IPS DF 6.9 (cell line): ENCODE measurements at regions not wholly inside any gene's neighbourhood (a gene's known extent, or its start where the extent isn't known, plus 50 kb on each side); places are given as distances from the start of the nearest gene placed in this dataset.
"Not testable (repeated sequence)": the region's sequence is repeated elsewhere in the genome, so short reads cannot be mapped to it uniquely, and the experiment has no call there.

Experiments
- DNase-seq: peaks from one replicate; pipeline ENCODE4 v3.0.0-alpha.2; 2013; ENCODE audit warnings: low read depth, low spot score
- H3K27ac ChIP-seq: one replicate; pipeline ENCODE4 v1.5.1; 2013; ENCODE audit warnings: low read length, control low read depth
- H3K27me3 ChIP-seq: 2 replicates; pipeline ENCODE4 v1.6.1; 2013; ENCODE audit warnings: mild to moderate bottlenecking, low read length; ENCODE audit not compliant: control insufficient read depth, insufficient read depth
- H3K36me3 ChIP-seq: 2 replicates; pipeline ENCODE4 v1.6.1; 2013; ENCODE audit warnings: low read length; ENCODE audit not compliant: control insufficient read depth, insufficient read depth
- H3K4me1 ChIP-seq: 2 replicates; pipeline ENCODE4 v1.6.1; 2013; ENCODE audit warnings: low read length; ENCODE audit not compliant: control insufficient read depth, insufficient read depth
- H3K4me3 ChIP-seq: 2 replicates; pipeline ENCODE4 v1.5.1; 2013; ENCODE audit warnings: mild to moderate bottlenecking, low read length
- H3K9me3 ChIP-seq: 2 replicates; pipeline ENCODE4 v1.6.1; 2013; ENCODE audit warnings: low read length, inconsistent platforms; ENCODE audit not compliant: control insufficient read depth, insufficient read depth
- WGBS: extraction: QIAGEN DNeasy Blood & Tissue Kit; methylation state at CpG from one replicate; pipeline ENCODE4 v1.1.7; 2013; ENCODE audit warnings: mixed read lengths, missing lambda C conversion rate; ENCODE audit not compliant: insufficient read length, insufficient coverage; 5-methylcytosine and 5-hydroxymethylcytosine counted together

DNA sequence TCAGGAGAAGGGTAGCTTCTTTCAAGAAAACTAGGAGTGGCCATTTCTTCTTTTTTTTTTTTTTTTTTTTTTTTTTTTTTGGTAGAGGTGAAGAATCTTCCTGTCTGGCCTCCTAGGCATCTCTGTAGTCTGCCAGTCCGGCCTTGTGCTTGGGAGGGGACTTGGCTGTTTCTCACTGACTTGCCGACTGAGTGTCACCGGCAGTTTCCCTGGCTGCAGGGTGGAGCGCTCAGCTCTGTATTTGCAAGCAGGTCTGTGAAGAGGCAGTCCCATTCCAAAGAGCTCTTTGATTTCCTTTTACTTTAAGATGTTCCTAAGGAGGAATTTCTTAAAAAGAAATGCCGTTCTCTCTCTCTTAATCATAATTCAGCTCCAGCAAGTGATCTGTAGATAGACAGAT lies 212.6 kb downstream of the ADRA2A start:
- Histone ChIP-seq H3K9me3 (no peaks in the 10 kb centered on the region), H3K27me3 (no peaks in the 10 kb centered on the region), H3K4me3 (no peak overlapping the region), H3K4me1 (no peaks in the 10 kb centered on the region), H3K36me3 (no peaks in the 10 kb centered on the region), H3K27ac (no peak overlapping the region)
- WGBS, result no CpG with 5 or more reads among the region's 5 CpGs
- no peak for DNase-seq

DNA sequence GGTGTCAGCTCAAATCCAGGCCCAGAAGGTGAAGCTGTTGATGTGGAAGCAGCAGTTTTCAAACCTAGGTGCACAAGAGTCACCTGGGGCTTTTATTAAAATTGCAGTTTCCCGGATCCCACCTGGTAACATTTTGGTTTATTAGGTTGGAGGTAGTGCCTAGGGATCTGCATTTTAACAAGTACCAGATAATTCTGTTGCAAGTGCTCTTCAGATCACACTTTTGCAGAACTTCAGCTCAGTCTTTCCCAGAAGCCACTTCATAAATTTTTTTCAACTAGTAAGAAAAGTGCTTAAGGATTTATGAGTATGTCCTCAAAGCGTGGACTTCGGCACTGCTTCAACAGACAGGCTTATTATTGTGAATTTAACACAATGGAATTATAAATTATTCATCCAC lies 213.8 kb downstream of the ADRA2A start:
- no CpG with 5 or more reads among the region's 3 CpGs for WGBS
- Histone ChIP-seq H3K4me1 (no peaks in the 10 kb centered on the region), H3K27me3 (no peaks in the 10 kb centered on the region), H3K4me3 (no peak overlapping the region), H3K9me3 (no peaks in the 10 kb centered on the region), H3K27ac (no peak overlapping the region), H3K36me3 (no peaks in the 10 kb centered on the region)
- DNase-seq, result no peak

GRCh38 chr10:111295788-111296187 lies 219.0 kb downstream of the ADRA2A start:
- WGBS, result no CpG with 5 or more reads among the region's 1 CpG
- no peak overlapping the region for H3K4me3 ChIP-seq
- no peaks in the 10 kb centered on the region for H3K36me3 ChIP-seq
- H3K4me1 ChIP-seq, result no peaks in the 10 kb centered on the region
- no peak for DNase-seq
- H3K27ac ChIP-seq, result no peak overlapping the region
- no peaks in the 10 kb centered on the region for H3K27me3 ChIP-seq
- H3K9me3 ChIP-seq, result no peaks in the 10 kb centered on the region

DNA sequence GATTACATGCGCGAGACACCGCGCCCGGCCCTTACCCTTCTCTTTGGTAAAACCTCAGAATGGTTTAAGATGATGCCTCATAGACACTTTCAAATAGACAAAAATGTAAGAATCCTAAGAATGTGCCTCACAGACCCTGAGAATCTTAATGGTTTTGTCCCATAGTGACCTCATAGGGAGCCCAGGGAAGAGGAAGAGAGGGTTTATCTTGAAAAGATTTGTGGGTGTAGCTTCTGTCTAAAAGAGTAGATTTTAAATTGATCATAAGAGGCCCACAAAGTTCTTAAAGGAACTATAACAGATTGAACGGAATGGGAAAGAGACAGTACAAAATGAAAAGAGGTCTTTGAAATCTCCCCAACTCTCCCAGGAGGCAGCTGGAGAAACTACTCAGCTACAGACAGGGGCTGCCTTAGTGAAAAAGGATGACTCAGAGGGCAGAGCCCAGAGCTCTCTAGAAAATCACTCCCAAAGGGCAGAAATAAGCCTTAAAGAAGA lies 220.6 kb downstream of the ADRA2A start:
- H3K4me3 ChIP-seq, result no peak overlapping the region
- no CpG with 5 or more reads among the region's 6 CpGs for WGBS
- no peaks in the 10 kb centered on the region for H3K36me3 ChIP-seq
- no peaks in the 10 kb centered on the region for H3K4me1 ChIP-seq
- H3K27me3 ChIP-seq, result no peaks in the 10 kb centered on the region
- DNase-seq, result no peak
- H3K27ac ChIP-seq, result no peak overlapping the region
- no peaks in the 10 kb centered on the region for H3K9me3 ChIP-seq

DNA sequence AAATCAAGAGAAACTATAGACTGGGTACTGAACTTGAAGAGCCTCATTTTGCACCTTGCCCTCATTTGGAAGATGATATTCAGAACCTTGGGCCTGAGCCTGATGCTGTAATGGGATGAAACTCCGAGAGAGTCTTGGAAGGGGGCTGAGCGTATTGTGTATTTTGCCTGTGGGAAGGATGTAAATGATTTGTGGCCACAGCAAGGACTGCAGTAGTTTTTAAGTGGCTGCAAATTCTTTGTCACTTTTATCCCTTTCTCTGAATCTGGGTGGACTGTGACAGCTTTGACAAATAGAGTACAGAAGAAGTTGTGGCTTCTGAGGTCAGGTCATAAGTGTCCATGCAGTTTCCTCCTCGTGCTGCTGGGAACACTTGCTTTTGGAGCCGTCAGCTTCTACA lies 221.2 kb downstream of the ADRA2A start:
- WGBS, result no CpG with 5 or more reads among the region's 4 CpGs
- no peaks in the 10 kb centered on the region for H3K27me3 ChIP-seq
- no peaks in the 10 kb centered on the region for H3K9me3 ChIP-seq
- DNase-seq, result no peak
- no peak overlapping the region for H3K4me3 ChIP-seq
- H3K27ac ChIP-seq, result no peak overlapping the region
- H3K4me1 ChIP-seq, result no peaks in the 10 kb centered on the region
- H3K36me3 ChIP-seq, result no peaks in the 10 kb centered on the region

- Histone ChIP-seq H3K9me3 (no peaks in the 10 kb centered on the region), H3K36me3 (no peaks in the 10 kb centered on the region), H3K4me1 (no peaks in the 10 kb centered on the region), H3K27ac (no peak overlapping the region), H3K4me3 (no peak overlapping the region), H3K27me3 (no peaks in the 10 kb centered on the region)
- DNase-seq, result no peak
- WGBS, result no CpG with 5 or more reads among the region's 2 CpGs
Observed at GRCh38 chr10:111299037-111299436, 222.2 kb downstream of the ADRA2A start.

GRCh38 chr10:111303887-111304286 lies 227.1 kb downstream of the ADRA2A start:
- WGBS, result no CpG with 5 or more reads among the region's 4 CpGs
- H3K36me3 ChIP-seq, result no peaks in the 10 kb centered on the region
- H3K4me1 ChIP-seq, result no peaks in the 10 kb centered on the region
- no peaks in the 10 kb centered on the region for H3K27me3 ChIP-seq
- no peaks in the 10 kb centered on the region for H3K9me3 ChIP-seq
- DNase-seq, result no peak
- H3K4me3 ChIP-seq, result no peak overlapping the region
- no peak overlapping the region for H3K27ac ChIP-seq

- no peaks in the 10 kb centered on the region for H3K4me1 ChIP-seq
- H3K9me3 ChIP-seq, result no peaks in the 10 kb centered on the region
- no CpG with 5 or more reads among the region's 4 CpGs for WGBS
- no peak overlapping the region for H3K27ac ChIP-seq
- H3K27me3 ChIP-seq, result no peaks in the 10 kb centered on the region
- H3K4me3 ChIP-seq, result no peak overlapping the region
- no peaks in the 10 kb centered on the region for H3K36me3 ChIP-seq
- DNase-seq, result no peak
Observed at GRCh38 chr10:111316722-111317212, 239.9 kb downstream of the ADRA2A start.

DNA sequence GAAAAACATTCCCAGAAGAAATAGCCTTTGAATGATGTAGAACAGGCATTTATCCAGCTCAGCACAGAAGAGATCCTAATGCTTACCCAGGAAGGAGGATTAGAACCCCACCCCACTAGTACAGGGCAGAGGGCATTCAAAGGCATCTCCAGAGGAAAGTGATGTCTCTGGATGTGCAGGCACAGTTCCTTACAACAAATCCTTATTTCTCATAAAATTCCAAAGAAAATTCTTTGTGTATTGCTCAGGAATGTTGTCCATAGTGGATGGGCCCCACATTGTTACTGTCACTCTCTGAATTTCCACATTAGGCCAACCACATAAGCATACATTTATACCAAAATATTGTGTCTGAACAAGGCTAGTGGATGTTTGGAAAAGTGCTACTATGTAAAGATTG lies 243.0 kb downstream of the ADRA2A start:
- Histone ChIP-seq H3K36me3 (no peaks in the 10 kb centered on the region), H3K9me3 (no peaks in the 10 kb centered on the region), H3K4me3 (no peak overlapping the region), H3K4me1 (no peaks in the 10 kb centered on the region), H3K27ac (no peak overlapping the region), H3K27me3 (no peaks in the 10 kb centered on the region)
- no peak for DNase-seq

DNA sequence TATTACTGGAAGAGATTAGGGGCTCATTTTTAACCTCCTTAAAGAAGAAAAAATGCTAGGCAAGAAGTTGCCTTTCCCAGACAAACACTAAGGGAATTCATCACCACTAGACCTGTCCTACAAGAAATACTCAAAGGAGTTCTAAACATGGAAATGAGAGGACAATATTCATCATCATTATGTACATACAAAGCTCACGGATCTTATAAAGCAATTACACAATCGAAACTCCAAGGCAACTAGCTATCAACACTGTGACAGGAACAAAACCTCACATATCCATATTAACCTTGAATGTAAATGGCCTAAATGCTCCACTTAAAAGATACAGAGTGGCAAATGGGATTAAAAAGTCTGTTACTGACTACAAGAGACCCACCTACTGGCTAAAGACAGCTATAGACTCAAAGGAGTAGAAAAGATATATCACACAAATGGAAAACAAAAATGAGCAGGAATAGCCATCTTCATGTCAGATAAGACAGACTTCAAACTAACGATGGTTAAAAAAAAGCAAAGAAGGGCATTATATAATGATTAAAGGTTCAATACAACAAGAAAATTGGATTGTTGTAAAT lies 246.6 kb downstream of the ADRA2A start:
- WGBS, result no CpG with 5 or more reads among the region's 3 CpGs
- Histone ChIP-seq H3K4me3 (no peak overlapping the region), H3K36me3 (no peaks in the 10 kb centered on the region), H3K27me3 (no peaks in the 10 kb centered on the region), H3K27ac (no peak overlapping the region), H3K9me3 (no peaks in the 10 kb centered on the region), H3K4me1 (no peaks in the 10 kb centered on the region)
- no peak for DNase-seq

DNA sequence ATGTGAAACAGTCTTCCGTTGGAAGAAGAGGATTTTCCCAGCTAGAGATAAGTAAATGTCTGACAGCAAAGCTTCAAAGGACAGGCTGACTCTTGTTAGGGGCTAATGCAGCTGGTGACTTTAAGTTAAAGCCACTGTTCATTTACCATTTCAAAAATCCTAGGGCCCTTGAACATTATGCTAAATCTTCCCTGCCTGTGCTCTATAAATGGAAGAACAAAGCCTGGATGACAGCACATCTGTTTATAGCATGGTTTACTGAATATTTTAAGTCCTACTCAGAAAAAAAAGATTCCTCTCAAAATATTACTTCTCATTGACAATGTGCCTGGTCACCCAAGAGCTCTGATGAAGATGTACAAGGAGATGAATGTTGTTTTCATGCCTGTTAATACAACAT lies 255.3 kb downstream of the ADRA2A start:
- not testable (repeated sequence) for H3K27me3 ChIP-seq, H3K4me3 ChIP-seq, H3K36me3 ChIP-seq, H3K9me3 ChIP-seq, H3K4me1 ChIP-seq, DNase-seq, H3K27ac ChIP-seq
- WGBS, result no CpG with 5 or more reads among the region's 1 CpG
